ENCODE measurements at regions not wholly inside any gene's neighbourhood (a gene's known extent, or its start where the extent isn't known, plus 50 kb on each side); places are given as distances from the start of the nearest gene placed in this dataset.

GRCh38 chr3:187902041-187902471, 156.8 kb upstream of the BCL6 start:
- no peak for DNase-seq (ENCODE audit: low spot score)

- no peak for DNase-seq (ENCODE audit: low spot score)
Measured at GRCh38 chr3:187902936-187903335, 157.7 kb upstream of the BCL6 start.

GRCh38 chr3:187903697-187904096, 158.4 kb upstream of the BCL6 start:
- no peak for DNase-seq (ENCODE audit: low spot score)

- DNase-seq (ENCODE audit: low spot score): no peak
Measured at GRCh38 chr3:187906416-187906815, 161.1 kb upstream of the BCL6 start.

- no peak for DNase-seq (ENCODE audit: low spot score)
Measured at GRCh38 chr3:187906920-187907319, 161.7 kb upstream of the BCL6 start.

GRCh38 chr3:187909866-187910265, 164.6 kb upstream of the BCL6 start:
- DNase-seq (ENCODE audit: low spot score): no peak

- DNase-seq (ENCODE audit: low spot score): no peak
Measured at GRCh38 chr3:187912007-187912406, 166.7 kb upstream of the BCL6 start.

GRCh38 chr3:187913617-187914033, 168.4 kb upstream of the BCL6 start:
- DNase-seq (ENCODE audit: low spot score): no peak

- DNase-seq (ENCODE audit: low spot score): no peak
Measured at GRCh38 chr3:187914231-187914630, 169.0 kb upstream of the BCL6 start.

GRCh38 chr3:187916072-187916471, 170.8 kb upstream of the BCL6 start:
- DNase-seq (ENCODE audit: low spot score): no peak

- DNase-seq (ENCODE audit: low spot score): no peak
Measured at GRCh38 chr3:187918081-187918644, 172.9 kb upstream of the BCL6 start.

- no peak for DNase-seq (ENCODE audit: low spot score)
Measured at GRCh38 chr3:187919048-187919447, 173.8 kb upstream of the BCL6 start.

GRCh38 chr3:187919544-187919943, 174.3 kb upstream of the BCL6 start:
- no peak for DNase-seq (ENCODE audit: low spot score)

- no peak for DNase-seq (ENCODE audit: low spot score)
Measured at GRCh38 chr3:187920030-187920429, 174.8 kb upstream of the BCL6 start.

GRCh38 chr3:187920913-187921312, 175.6 kb upstream of the BCL6 start:
- no peak for DNase-seq (ENCODE audit: low spot score)

- no peak for DNase-seq (ENCODE audit: low spot score)
Measured at GRCh38 chr3:187921391-187922074, 176.3 kb upstream of the BCL6 start.

- no peak for DNase-seq (ENCODE audit: low spot score)
Measured at GRCh38 chr3:187922704-187923416, 177.6 kb upstream of the BCL6 start.

- no peak for DNase-seq (ENCODE audit: low spot score)
Measured at GRCh38 chr3:187924651-187925050, 179.4 kb upstream of the BCL6 start.

- no peak for DNase-seq (ENCODE audit: low spot score)
Measured at GRCh38 chr3:187925326-187925725, 180.1 kb upstream of the BCL6 start.

- no peak for DNase-seq (ENCODE audit: low spot score)
Measured at GRCh38 chr3:187926620-187927019, 181.4 kb upstream of the BCL6 start.

- no peak for DNase-seq (ENCODE audit: low spot score)
Measured at GRCh38 chr3:187927565-187927964, 182.3 kb upstream of the BCL6 start.

GRCh38 chr3:187929112-187929816, 184.0 kb upstream of the BCL6 start:
- no peak for DNase-seq (ENCODE audit: low spot score)

GRCh38 chr3:187930021-187930420, 184.8 kb upstream of the BCL6 start:
- DNase-seq (ENCODE audit: low spot score): no peak
